Heart left ventricle (tissue), 16 donors: ENCODE measurements at regions not wholly inside any gene's neighbourhood (a gene's known extent, or its start where the extent isn't known, plus 50 kb on each side); places are given as distances from the start of the nearest gene placed in this dataset.
"Not testable (repeated sequence)": the region's sequence is repeated elsewhere in the genome, so short reads cannot be mapped to it uniquely, and the experiment has no call there.

Experiments
- ATAC-seq, 4 donors: fragments of 200-7000 bp; cut with Tn5 transposase; one replicate each; pipeline ENCODE4 v1.9.1; 2020 to 2022; ENCODE audit warnings: moderate library complexity in 4 of 4, mild to moderate bottlenecking in 3 of 4, moderate number of reproducible peaks in 1 of 4
- DNase-seq, 5 donors: peaks; one replicate each; pipeline ENCODE4 v3.0.0-alpha.2; 2020
- H3K27ac ChIP-seq, 12 donors: fragments of 200-600 bp; sonication (generic) in 4 of 12; one replicate each; pipeline versions ENCODE4 v1.5.0 to v1.8.0; 2016 to 2022; ENCODE audit warnings: mild to moderate bottlenecking in 2 of 12
- H3K27me3 ChIP-seq, 9 donors: fragments of 200-600 bp; sonication (generic) in 2 of 9; one replicate each; pipeline versions ENCODE4 v1.5.1 to v1.8.0; 2016 to 2022; ENCODE audit warnings: mild to moderate bottlenecking in 3 of 9
- H3K36me3 ChIP-seq, 9 donors: fragments of 200-600 bp; sonication (generic) in 2 of 9; one replicate each; pipeline versions ENCODE4 v1.5.0 to v1.8.0; 2018 to 2022; ENCODE audit warnings: mild to moderate bottlenecking in 2 of 9
- H3K4me1 ChIP-seq, 12 donors: fragments of 200-600 bp; sonication (generic) in 4 of 12; one replicate each; pipeline versions ENCODE4 v1.5.0 to v1.8.0; 2016 to 2022; ENCODE audit warnings: mild to moderate bottlenecking in 3 of 12
- H3K4me3 ChIP-seq, 12 donors: fragments of 200-600 bp; sonication (generic) in 4 of 12; one replicate each; pipeline versions ENCODE4 v1.5.0 to v1.8.0; 2017 to 2022; ENCODE audit warnings: mild to moderate bottlenecking in 9 of 12, moderate library complexity in 4 of 12
- H3K9me3 ChIP-seq, 12 donors: fragments of 200-600 bp; sonication (generic) in 4 of 12; one replicate each; pipeline versions ENCODE4 v1.5.0 to v1.8.0; 2016 to 2022; ENCODE audit warnings: mild to moderate bottlenecking in 1 of 12
- CTCF ChIP-seq, 12 donors: fragments of 200-600 bp; sonication (generic) in 4 of 12; IDR thresholded peaks; one replicate each; pipeline versions ENCODE4 v1.5.0 to v1.8.0; 2018 to 2022; ENCODE audit warnings: antibody characterized with exemption in 12 of 12, mild to moderate bottlenecking in 5 of 12
- POLR2A ChIP-seq, 2 donors: fragments of 450-650 bp; IDR thresholded peaks; one replicate each; pipeline ENCODE4 v1.6.1; 2017; ENCODE audit warnings: antibody characterized with exemption in 2 of 2, mild to moderate bottlenecking in 2 of 2, moderate library complexity in 2 of 2
- WGBS, 4 donors: extraction: QIAGEN DNeasy Blood & Tissue Kit in 2 of 4; methylation state at CpG; one replicate each; pipeline versions ENCODE4 v1.1.5 to v1.1.7; 2013 to 2018; 5-methylcytosine and 5-hydroxymethylcytosine counted together
- intact Hi-C, 10 donors: fragments of 100-400 bp; cut with DNase I; formaldehyde crosslinking; loops; one replicate each; pipeline versions ENCODE4 v1.11.1 to v1.14.2; 2022
- donor health status: ischemic (EF 13 %, LVEDD 7.1; RV severe dilation, severe dysfunction).
- donor health status: healthy with polysubstance abuse.
- donor health status: DM: no; HTN: yes; CAD: no.
- donor health status: DM: no; HTN: no; CAD: no.
- donor health status: ischemic (EF 25% LVEDD 6.9; RV normal size, moderate dysfunction).
- donor health status: ischemic (EF 25% LVEDD 5.7; RV mildly dilated, moderate dysfunction).
- donor health status: healthy.
- donor health status: DM: yes; HTN: yes; CAD: no.
- donor health status: ischemic (EF 35%, LVEDD 5.7; RV mildly dilated, moderate dysfunction).
- donor health status: nonischemic (EF 11% LVEDD 7.7; RV severe dilation, severe dysfunction).
- donor health status: DM: yes; HTN: yes; CAD: no.
- donor health status: PGD.
- donor health status: ischemic (EF 29% LVEDD 5.4; RV normal size, mild dysfunction).
- donor health status: nonischemic (EF 23%, LVEDD 6.1; RV moderate dilation, normal function).

GRCh38 chr13:88726075-88726474 is 1054.9 kb downstream of the SLITRK5 start:
- H3K9me3 ChIP-seq: peaks cover 0 to 5% (median 0%) of the 10 kb centered on the region in 12 donors
- intact Hi-C loops: no loop called here
- H3K4me3 ChIP-seq: no peak overlapping the region
- WGBS, 4 donors: 74 to 88% (median 80%) methylated on average over 3 of the region's 3 CpGs
- ATAC-seq: no peak
- H3K36me3 ChIP-seq: no peaks in the 10 kb centered on the region
- no peak overlapping the region for H3K27ac ChIP-seq
- DNase-seq: no peak
- TF ChIP-seq CTCF (IDR thresholded peaks at IDR 0.05): no peak
- TF ChIP-seq POLR2A (IDR thresholded peaks at IDR 0.05): no peak
- no peaks in the 10 kb centered on the region for H3K27me3 ChIP-seq
- no peaks in the 10 kb centered on the region for H3K4me1 ChIP-seq

GRCh38 chr13:88727236-88727635 is 1056.1 kb downstream of the SLITRK5 start:
- ATAC-seq, DNase-seq, H3K27ac ChIP-seq, H3K9me3 ChIP-seq, H3K36me3 ChIP-seq, H3K4me3 ChIP-seq, H3K27me3 ChIP-seq, intact Hi-C loops, H3K4me1 ChIP-seq: not testable (repeated sequence)
- 81 to 83% (median 82%) methylated on average over 7 of the region's 7 CpGs for WGBS, 4 donors

GRCh38 chr13:88729605-88730004 is 1058.4 kb downstream of the SLITRK5 start:
- Histone ChIP-seq H3K36me3 (no peaks in the 10 kb centered on the region), H3K27ac (no peak overlapping the region), H3K9me3 (peaks cover 0 to 5% (median 0%) of the 10 kb centered on the region in 12 donors), H3K4me3 (no peak overlapping the region), H3K27me3 (no peaks in the 10 kb centered on the region), H3K4me1 (no peaks in the 10 kb centered on the region)
- intact Hi-C loops: no loop called here
- TF ChIP-seq POLR2A (IDR thresholded peaks at IDR 0.05) (no peak), CTCF (IDR thresholded peaks at IDR 0.05) (no peak)
- WGBS, 4 donors: 77 to 85% (median 83%) methylated on average over 3 of the region's 3 CpGs
- no peak for ATAC-seq
- no peak for DNase-seq

- DNase-seq: no peak
- no peaks in the 10 kb centered on the region for H3K4me1 ChIP-seq
- H3K4me3 ChIP-seq: no peak overlapping the region
- TF ChIP-seq POLR2A (IDR thresholded peaks at IDR 0.05): no peak
- TF ChIP-seq CTCF (IDR thresholded peaks at IDR 0.05): no peak
- H3K27me3 ChIP-seq: no peaks in the 10 kb centered on the region
- intact Hi-C loops: no loop called here
- no peak for ATAC-seq
- H3K36me3 ChIP-seq: no peaks in the 10 kb centered on the region
- WGBS, 4 donors: 74 to 79% (median 78%) methylated on average over 2 of the region's 2 CpGs
- H3K27ac ChIP-seq: no peak overlapping the region
- no peaks in the 10 kb centered on the region for H3K9me3 ChIP-seq
Observed at GRCh38 chr13:88736026-88736425, 1064.9 kb downstream of the SLITRK5 start.

GRCh38 chr13:88739195-88739594 is 1068.0 kb downstream of the SLITRK5 start:
- ATAC-seq: no peak
- Histone ChIP-seq H3K27ac (no peak overlapping the region), H3K4me3 (no peak overlapping the region), H3K27me3 (no peaks in the 10 kb centered on the region), H3K4me1 (no peaks in the 10 kb centered on the region), H3K9me3 (peaks cover 0 to 3% (median 0%) of the 10 kb centered on the region in 12 donors), H3K36me3 (no peaks in the 10 kb centered on the region)
- intact Hi-C loops: no loop called here
- DNase-seq: no peak
- TF ChIP-seq CTCF (IDR thresholded peaks at IDR 0.05) (no peak), POLR2A (IDR thresholded peaks at IDR 0.05) (no peak)
- 82 to 86% (median 83%) methylated on average over 4 of the region's 4 CpGs for WGBS, 4 donors
